Renal cortex interstitium (tissue), 11 donors: ENCODE measurements at regions not wholly inside any gene's neighbourhood (a gene's known extent, or its start where the extent isn't known, plus 50 kb on each side); places are given as distances from the start of the nearest gene placed in this dataset.
"Not testable (repeated sequence)": the region's sequence is repeated elsewhere in the genome, so short reads cannot be mapped to it uniquely, and the experiment has no call there.

ENCODE experiments used
- DNase-seq, 11 donors: peaks; one replicate each; pipeline ENCODE4 v3.0.0-alpha.2; 2013; ENCODE audit warnings: low read depth in 9 of 11, low spot score in 4 of 11; ENCODE audit errors: extremely low read depth in 1 of 11

- not testable (repeated sequence) for DNase-seq
Observed at GRCh38 chr3:39651256-39651655, 158.2 kb upstream of the MYRIP start.

GRCh38 chr3:39651993-39652739, 157.2 kb upstream of the MYRIP start:
- DNase-seq: no peak

- DNase-seq: not testable (repeated sequence)
Observed at GRCh38 chr3:39655718-39656117, 153.7 kb upstream of the MYRIP start.

DNA sequence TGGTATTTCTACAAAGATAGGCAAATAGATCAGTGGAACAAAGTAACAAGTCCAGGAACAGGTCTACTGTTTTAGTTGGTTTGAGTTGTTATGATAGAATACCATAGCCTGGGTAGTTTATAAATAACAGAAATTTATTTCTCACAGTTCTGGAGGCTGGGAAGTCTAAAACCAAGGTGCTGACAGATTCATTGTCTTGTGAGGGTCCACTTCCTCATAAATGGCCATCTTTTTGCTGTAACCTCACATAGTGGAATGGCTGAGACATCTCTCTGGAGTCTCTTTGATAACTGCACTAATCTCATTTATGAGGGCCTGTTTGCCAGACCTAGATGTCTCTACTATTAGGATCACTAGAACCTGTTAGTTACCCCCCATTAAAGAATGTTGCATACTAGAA, 152.3 kb upstream of the MYRIP start:
- DNase-seq: no peak

- DNase-seq: no peak
Observed at GRCh38 chr3:39657775-39658174, 151.6 kb upstream of the MYRIP start.

DNA sequence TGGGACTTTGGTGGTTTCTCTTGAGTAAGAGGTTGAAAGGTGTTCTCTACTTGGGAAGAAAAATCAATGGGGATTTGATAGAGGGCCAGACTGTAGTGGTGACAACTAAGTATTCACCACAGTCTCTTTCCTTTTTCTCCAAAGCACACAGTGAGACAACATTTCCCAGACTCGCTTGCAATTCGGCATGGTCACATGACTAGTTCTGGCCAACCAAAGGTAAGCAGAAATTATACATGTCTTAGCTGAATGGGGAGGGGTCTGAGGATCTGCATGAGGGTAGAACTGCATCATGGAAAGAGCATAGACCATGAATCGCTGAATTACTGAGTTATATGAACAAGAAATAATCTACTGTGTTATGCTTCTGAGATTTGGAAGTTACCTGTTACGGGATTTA, 144.5 kb upstream of the MYRIP start:
- DNase-seq: no peak

DNA sequence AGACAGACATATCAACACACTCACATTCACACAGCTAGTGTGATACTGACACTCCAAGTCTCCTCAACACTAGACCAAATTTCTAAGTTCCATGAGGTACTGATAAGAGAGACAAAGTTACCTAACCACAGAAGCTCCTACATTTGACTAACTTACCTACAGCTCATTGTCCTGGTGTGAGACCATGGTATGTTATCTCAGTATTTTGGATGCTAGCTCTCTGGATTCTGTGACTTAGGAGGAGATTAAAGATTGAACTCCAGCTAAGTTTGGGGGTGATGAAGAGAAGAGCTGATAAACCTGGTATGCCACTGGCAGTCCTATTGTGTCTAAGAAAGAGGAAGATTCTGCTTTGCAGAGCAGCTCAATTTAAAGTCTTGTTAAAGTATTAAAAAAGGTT, 144.0 kb upstream of the MYRIP start:
- DNase-seq: no peak

DNA sequence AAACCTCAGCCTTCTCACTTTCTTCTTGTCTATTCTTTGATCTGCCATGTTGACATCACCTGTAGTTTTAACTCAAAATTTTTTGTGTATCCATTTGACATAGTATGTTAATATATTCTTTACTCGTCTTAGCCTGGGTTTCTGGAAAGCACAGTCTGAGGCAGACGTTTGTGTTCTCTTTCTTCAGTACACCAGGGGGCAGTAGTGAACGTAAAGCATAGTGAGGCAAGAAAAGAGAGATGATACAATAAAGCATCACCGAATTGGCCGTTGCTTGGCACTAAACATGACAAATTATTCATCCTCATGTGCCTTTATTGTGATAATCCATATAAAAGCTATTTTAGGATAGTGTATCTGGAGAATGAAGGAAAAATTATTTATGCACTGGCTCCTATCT, 141.0 kb upstream of the MYRIP start:
- DNase-seq: peak in 10 of 11 donors; percentile 4 to 30 (median 20)

DNA sequence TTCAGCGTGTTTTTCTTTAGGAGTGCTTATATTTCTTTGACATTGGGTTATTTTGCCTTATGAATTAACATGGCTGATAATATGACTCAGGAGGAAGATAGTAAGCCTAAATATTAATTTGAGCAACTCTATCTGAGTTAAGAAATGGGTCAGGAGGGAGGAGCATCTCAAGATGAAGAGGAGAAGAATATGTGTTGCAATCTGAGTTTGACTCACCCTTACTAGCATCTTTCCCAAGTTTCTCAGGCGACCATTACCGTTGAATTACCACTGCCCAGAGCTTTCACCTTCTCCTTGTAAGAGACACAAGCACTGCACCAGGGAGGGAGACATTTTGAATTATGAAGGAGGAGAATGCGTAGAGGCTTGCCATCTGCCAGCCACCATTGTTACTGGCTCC, 138.3 kb upstream of the MYRIP start:
- DNase-seq: no peak

- DNase-seq: no peak
Observed at GRCh38 chr3:39671600-39671999, 137.8 kb upstream of the MYRIP start.

- no peak for DNase-seq
Observed at GRCh38 chr3:39705351-39705900, 104.0 kb upstream of the MYRIP start.

GRCh38 chr3:39707314-39707909, 102.0 kb upstream of the MYRIP start:
- DNase-seq: peak in 8 of 11 donors; percentile 2 to 25 (median 13)

- no peak for DNase-seq
Observed at GRCh38 chr3:39712413-39713048, 96.9 kb upstream of the MYRIP start.

- DNase-seq: not testable (repeated sequence)
Observed at GRCh38 chr3:39713341-39713740, 96.1 kb upstream of the MYRIP start.

DNA sequence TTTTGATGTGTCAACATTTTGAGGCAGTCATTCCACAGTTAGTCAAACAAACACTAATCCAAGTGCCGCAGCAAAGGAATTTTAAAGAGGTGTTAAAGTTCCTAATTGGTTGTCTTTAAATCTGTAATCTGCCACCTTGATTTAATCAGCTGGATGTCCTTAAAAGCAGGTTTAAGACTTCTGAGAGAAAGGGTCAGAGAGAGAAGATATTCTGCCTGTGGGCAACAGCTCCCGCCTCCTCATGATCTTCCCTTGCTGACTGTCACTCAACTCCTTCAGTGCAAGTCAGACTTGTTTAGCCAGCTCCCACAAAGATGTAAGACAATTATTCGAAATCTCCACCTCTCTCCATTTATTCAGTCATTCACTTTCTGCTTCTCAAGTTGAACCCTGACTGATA, 92.6 kb upstream of the MYRIP start:
- no peak for DNase-seq

DNA sequence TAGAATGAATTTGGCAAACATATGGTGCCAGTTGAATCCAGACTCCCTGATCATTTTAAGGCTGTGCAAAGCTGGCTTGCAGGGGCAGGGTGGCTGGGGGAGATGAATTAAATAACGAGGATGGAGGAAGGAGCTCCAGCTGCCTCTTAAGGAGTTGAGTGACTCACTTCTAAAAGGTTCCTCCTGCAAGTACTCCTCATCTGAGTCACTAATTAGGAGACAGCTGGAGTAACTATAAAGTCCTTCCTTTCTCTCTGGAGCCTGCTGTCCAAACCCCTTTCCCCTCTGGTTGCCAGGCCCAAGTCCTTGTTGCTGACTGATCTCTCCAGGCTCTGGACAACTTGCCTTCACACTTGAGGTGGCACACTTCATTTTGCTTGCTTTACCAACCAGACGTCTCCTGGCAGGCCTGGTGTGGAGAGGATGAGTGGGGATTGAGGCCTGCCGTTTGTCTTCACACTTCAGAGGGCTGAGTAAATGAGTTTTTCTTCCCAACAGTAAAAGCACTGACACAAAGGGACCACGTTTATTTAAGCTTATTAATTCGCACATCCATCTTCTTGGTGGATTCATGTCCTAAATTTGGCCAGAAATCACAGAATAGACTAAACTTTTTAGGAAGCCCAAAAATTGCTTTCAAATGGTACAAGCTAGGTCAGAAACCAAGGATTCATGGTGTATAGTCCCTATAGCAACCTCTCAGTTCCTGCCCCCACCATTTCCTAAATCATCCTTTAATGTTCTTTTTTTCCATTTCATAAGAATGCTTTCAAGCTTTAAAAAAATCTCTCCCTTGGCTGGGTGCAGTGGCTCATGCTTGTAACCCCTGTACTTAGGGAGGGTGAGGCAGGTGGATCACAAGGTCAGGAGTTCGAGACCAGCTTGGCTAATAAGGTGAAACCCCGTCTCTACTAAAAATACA, 90.5 kb upstream of the MYRIP start:
- no peak for DNase-seq

DNA sequence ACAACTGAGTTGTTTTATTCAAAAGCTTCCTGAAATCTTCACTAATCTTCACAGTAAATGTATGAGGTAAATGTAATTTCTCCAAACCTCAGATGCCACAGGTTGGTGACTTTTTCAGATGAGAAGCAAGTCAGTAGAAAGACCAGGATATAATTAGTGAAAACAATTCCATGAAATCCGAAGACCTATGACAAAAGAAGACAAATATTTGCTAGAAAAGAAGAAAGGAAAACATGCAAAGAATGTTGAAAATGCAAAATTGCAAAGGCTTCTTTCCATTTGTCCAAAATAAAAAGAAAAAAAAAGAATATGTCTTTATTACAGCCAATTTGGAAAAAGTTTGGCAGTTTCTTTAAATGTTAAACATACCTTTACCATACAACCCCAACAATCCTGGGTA, 88.3 kb upstream of the MYRIP start:
- DNase-seq: no peak

GRCh38 chr3:39724233-39724846, 85.1 kb upstream of the MYRIP start:
- DNase-seq: no peak

GRCh38 chr3:39725321-39725720, 84.1 kb upstream of the MYRIP start:
- no peak for DNase-seq
